Mucosa of descending colon (tissue), 3 donors: ENCODE measurements at regions not wholly inside any gene's neighbourhood (a gene's known extent, or its start where the extent isn't known, plus 50 kb on each side); places are given as distances from the start of the nearest gene placed in this dataset.

Experiments used
- ATAC-seq: fragments of 200-7000 bp; cut with Tn5 transposase; one replicate; pipeline ENCODE4 v1.9.1; 2020; ENCODE audit warnings: mild to moderate bottlenecking, moderate library complexity
- DNase-seq, 3 donors: peaks; one replicate each; pipeline ENCODE4 v3.0.0-alpha.2; 2020
- H3K36me3 ChIP-seq: fragments of 200-600 bp; one replicate; pipeline ENCODE4 v1.8.0; 2021; ENCODE audit warnings: low read depth, mild to moderate bottlenecking
- H3K4me1 ChIP-seq: fragments of 200-600 bp; one replicate; pipeline ENCODE4 v1.8.0; 2021; ENCODE audit warnings: low read depth, mild to moderate bottlenecking
- H3K4me3 ChIP-seq: fragments of 200-600 bp; one replicate; pipeline ENCODE4 v1.8.0; 2021; ENCODE audit warnings: mild to moderate bottlenecking
- H3K9me3 ChIP-seq: fragments of 200-600 bp; one replicate; pipeline ENCODE4 v1.8.0; 2021; ENCODE audit warnings: mild to moderate bottlenecking
- CTCF ChIP-seq: fragments of 200-600 bp; IDR thresholded peaks from one replicate; pipeline ENCODE4 v1.8.0; 2022; ENCODE audit warnings: antibody characterized with exemption, mild to moderate bottlenecking
- intact Hi-C, 2 donors: fragments of 100-400 bp; cut with DNase I in 1 of 2; cut with micrococcal nuclease in 1 of 2; formaldehyde crosslinking; loops; one replicate each; pipeline versions ENCODE4 v1.11.0 to v1.11.1; 2022; cut with DNase I, micrococcal nuclease
- donor health status: DM: no; HTN: no; CAD: no; lungs with moderate emphysema.
- donor health status: DM: no; HTN: no; CAD: no.
- donor health status: DM: no; HTN: yes; CAD: no.

- TF ChIP-seq CTCF = no peak
- DNase-seq = no peak
- Histone ChIP-seq H3K4me3 (no peak overlapping the region), H3K4me1 (no peaks in the 10 kb centered on the region), H3K9me3 (peaks cover 6% of the 10 kb centered on the region), H3K36me3 (no peaks in the 10 kb centered on the region)
- intact Hi-C loops = no loop called here
- ATAC-seq = no peak
These were observed 409.1 kb downstream of the QKI start for GRCh38 chr6:163823577-163823976.

GRCh38 chr6:163820745-163821458 is 406.4 kb downstream of the QKI start:
- no peak for ATAC-seq
- no peak for DNase-seq
- no peak for TF ChIP-seq CTCF
- Histone ChIP-seq H3K4me1 (no peaks in the 10 kb centered on the region), H3K36me3 (no peaks in the 10 kb centered on the region), H3K4me3 (no peak overlapping the region), H3K9me3 (peaks cover 6% of the 10 kb centered on the region)
- intact Hi-C loops = no loop called here

DNA sequence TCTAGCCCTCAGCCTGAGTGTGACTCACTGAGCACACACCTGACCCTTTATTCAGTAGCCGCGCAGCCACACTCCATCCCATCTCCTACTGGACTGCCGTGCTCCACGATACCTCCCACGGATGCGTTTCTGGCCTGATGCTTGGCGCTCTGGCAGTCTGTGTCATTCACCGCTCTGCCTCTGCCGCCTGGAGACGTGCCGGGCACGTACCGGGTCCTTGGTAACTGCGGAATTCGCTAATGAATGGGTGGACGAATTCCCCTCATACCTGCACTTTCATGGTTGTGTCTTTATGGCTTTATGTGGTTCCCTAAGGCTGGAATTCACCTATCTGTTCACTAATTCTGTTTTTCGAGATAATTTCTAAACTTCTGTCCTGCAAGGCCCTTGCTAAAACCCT is 405.7 kb downstream of the QKI start:
- intact Hi-C loops = no loop called here

GRCh38 chr6:163818719-163819118 is 404.2 kb downstream of the QKI start:
- DNase-seq (no peak), ATAC-seq (no peak)
- intact Hi-C loops = no loop called here
- no peak for TF ChIP-seq CTCF
- Histone ChIP-seq H3K4me1 (no peaks in the 10 kb centered on the region), H3K36me3 (no peaks in the 10 kb centered on the region), H3K4me3 (no peak overlapping the region), H3K9me3 (no peaks in the 10 kb centered on the region)

More for the DNA sequence above, 405.7 kb downstream of the QKI start:
- H3K9me3 ChIP-seq = peaks cover 5% of the 10 kb centered on the region
- H3K4me3 ChIP-seq = no peak overlapping the region
- no peak for DNase-seq
- no peaks in the 10 kb centered on the region for H3K36me3 ChIP-seq
- H3K4me1 ChIP-seq = no peaks in the 10 kb centered on the region
- ATAC-seq = no peak
- no peak for TF ChIP-seq CTCF

- intact Hi-C loops = no loop called here
- DNase-seq (no peak), ATAC-seq (no peak)
- H3K4me1 ChIP-seq = no peaks in the 10 kb centered on the region
- no peaks in the 10 kb centered on the region for H3K36me3 ChIP-seq
- no peaks in the 10 kb centered on the region for H3K9me3 ChIP-seq
- TF ChIP-seq CTCF = no peak
- no peak overlapping the region for H3K4me3 ChIP-seq
These were observed 401.9 kb downstream of the QKI start for GRCh38 chr6:163816441-163816840.

DNA sequence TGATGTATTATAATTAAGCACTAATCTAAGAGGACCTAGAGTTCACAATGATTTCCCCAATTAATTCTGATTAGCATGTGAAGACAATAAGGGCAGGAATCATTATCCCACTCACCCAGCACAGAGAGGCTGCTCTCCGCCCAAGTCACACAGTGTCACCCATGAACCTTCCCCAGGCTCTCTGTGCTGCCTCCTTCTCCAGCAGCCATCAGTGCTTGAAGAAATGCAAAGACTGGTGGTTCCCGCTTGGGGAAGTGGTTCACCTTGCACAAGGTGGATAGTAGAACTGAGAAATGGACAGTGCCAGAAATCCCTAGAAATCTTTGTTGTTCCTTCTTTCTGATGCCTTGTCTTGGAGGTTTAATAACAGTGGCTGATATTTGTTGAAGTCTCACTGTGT is 401.3 kb downstream of the QKI start:
- no peak for DNase-seq
- intact Hi-C loops = no loop called here

More for the DNA sequence above, 401.3 kb downstream of the QKI start:
- H3K9me3 ChIP-seq = no peaks in the 10 kb centered on the region
- no peak for ATAC-seq
- no peaks in the 10 kb centered on the region for H3K36me3 ChIP-seq
- H3K4me3 ChIP-seq = no peak overlapping the region
- TF ChIP-seq CTCF = no peak
- H3K4me1 ChIP-seq = no peaks in the 10 kb centered on the region
